ENCODE measurements at regions not wholly inside any gene's neighbourhood (a gene's known extent, or its start where the extent isn't known, plus 50 kb on each side); places are given as distances from the start of the nearest gene placed in this dataset.
A peak's percentile ranks its signal among the peaks of the same experiment; 100 is the strongest.

- H3K27ac ChIP-seq = no peak overlapping the region
- TF ChIP-seq, protein P1, sequence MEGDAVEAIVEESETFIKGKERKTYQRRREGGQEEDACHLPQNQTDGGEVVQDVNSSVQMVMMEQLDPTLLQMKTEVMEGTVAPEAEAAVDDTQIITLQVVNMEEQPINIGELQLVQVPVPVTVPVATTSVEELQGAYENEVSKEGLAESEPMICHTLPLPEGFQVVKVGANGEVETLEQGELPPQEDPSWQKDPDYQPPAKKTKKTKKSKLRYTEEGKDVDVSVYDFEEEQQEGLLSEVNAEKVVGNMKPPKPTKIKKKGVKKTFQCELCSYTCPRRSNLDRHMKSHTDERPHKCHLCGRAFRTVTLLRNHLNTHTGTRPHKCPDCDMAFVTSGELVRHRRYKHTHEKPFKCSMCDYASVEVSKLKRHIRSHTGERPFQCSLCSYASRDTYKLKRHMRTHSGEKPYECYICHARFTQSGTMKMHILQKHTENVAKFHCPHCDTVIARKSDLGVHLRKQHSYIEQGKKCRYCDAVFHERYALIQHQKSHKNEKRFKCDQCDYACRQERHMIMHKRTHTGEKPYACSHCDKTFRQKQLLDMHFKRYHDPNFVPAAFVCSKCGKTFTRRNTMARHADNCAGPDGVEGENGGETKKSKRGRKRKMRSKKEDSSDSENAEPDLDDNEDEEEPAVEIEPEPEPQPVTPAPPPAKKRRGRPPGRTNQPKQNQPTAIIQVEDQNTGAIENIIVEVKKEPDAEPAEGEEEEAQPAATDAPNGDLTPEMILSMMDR (IDR thresholded peaks at IDR 0.05) = peak; percentile 34
- no peak for TF ChIP-seq ZFX (IDR thresholded peaks at IDR 0.05; ENCODE audit: borderline replicate concordance)
These were observed 155.0 kb downstream of the PRELID2 start for GRCh38 chr5:145680169-145680568.

DNA sequence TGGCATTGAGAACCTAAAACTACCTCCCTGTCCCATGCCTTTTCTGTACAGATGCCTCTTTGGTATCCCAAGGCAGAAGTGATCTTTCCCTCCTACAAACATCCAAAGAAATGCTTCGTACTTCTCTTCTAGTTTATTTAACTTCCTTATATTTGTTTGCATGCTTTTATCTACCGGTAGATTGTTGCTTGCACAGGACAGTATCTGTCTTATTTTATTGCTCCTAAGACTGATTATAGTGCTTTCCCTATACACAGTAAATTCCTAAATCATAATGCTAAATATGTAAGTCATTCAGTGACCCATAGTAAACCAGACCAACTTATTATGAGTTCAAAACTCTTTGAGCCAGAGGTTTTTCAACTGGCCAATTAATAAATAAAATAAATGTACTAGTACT lies 156.9 kb downstream of the PRELID2 start:
- H3K27ac ChIP-seq = no peak overlapping the region
- TF ChIP-seq, protein P1 (IDR thresholded peaks at IDR 0.05) = no peak
- TF ChIP-seq ZFX (IDR thresholded peaks at IDR 0.05; ENCODE audit: borderline replicate concordance) = no peak

GRCh38 chr5:145673786-145674185 lies 161.4 kb downstream of the PRELID2 start:
- TF ChIP-seq ZFX (IDR thresholded peaks at IDR 0.05; ENCODE audit: borderline replicate concordance) = no peak
- TF ChIP-seq, protein P1 (IDR thresholded peaks at IDR 0.05) = no peak

GRCh38 chr5:145668714-145669113 lies 166.4 kb downstream of the PRELID2 start:
- TF ChIP-seq, protein P1 (IDR thresholded peaks at IDR 0.05) = no peak
- TF ChIP-seq ZFX (IDR thresholded peaks at IDR 0.05; ENCODE audit: borderline replicate concordance) = no peak

More at GRCh38 chr5:145673786-145674185, 161.4 kb downstream of the PRELID2 start:
- H3K27ac ChIP-seq = no peak overlapping the region

GRCh38 chr5:145667742-145668141 lies 167.4 kb downstream of the PRELID2 start:
- TF ChIP-seq ZFX (IDR thresholded peaks at IDR 0.05; ENCODE audit: borderline replicate concordance) = no peak
- TF ChIP-seq, protein P1 (IDR thresholded peaks at IDR 0.05) = no peak
- H3K27ac ChIP-seq = no peak overlapping the region

More at GRCh38 chr5:145668714-145669113, 166.4 kb downstream of the PRELID2 start:
- no peak overlapping the region for H3K27ac ChIP-seq

GRCh38 chr5:145666591-145666990 lies 168.6 kb downstream of the PRELID2 start:
- TF ChIP-seq, protein P1 (IDR thresholded peaks at IDR 0.05) = no peak
- no peak for TF ChIP-seq ZFX (IDR thresholded peaks at IDR 0.05; ENCODE audit: borderline replicate concordance)
- H3K27ac ChIP-seq = no peak overlapping the region

DNA sequence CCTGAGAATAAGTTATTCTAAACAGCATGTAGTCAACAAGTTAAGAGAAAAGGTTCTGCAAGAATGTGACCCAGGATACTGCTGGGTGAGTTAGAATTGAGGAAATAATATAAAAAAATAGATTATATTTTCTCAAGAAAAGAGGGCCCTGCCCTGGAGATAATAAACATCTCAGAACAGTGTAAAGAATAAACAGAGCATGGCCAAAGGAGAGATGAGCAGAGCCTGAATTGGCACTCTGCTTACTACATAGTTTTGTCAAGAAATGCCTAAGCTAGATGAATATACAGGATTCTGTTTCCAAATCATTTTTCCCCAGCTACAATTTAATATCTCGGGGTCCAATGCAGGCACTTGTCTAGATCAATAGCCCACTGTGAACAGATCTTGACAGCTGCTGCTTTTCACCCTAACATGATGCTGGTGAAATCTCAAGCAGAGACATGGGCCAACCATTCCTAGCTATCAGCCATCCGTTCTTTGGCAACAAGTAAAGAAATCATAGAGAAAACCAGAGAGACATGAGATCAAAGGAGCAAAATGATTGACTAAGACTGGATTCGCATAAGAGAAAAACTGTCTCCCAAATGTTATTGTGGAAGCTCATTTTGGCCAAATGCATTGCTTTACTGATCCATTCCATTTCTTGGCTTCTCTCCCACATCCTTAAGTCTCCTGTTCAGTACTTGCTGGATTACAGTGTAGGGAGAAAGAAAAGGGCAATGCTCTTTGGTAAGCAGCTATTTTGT lies 173.2 kb downstream of the PRELID2 start:
- TF ChIP-seq, protein P1 (IDR thresholded peaks at IDR 0.05) = no peak
- TF ChIP-seq ZFX (IDR thresholded peaks at IDR 0.05; ENCODE audit: borderline replicate concordance) = no peak
- H3K27ac ChIP-seq = no peak overlapping the region

All from 22Rv1 (cell line).